Keratinocyte (primary cell): ENCODE measurements at regions not wholly inside any gene's neighbourhood (a gene's known extent, or its start where the extent isn't known, plus 50 kb on each side); places are given as distances from the start of the nearest gene placed in this dataset.

Source experiments
- DNase-seq: peaks from one replicate; pipeline ENCODE4 v3.0.0-alpha.2; 2011; ENCODE audit warnings: low read depth, missing footprints, low spot score
- FAIRE-seq: peaks from 2 replicates; lab custom pipeline; 2011; peaks lifted over from hg19 to GRCh38; lab: Jason Lieb, UNC
- H2AFZ ChIP-seq: 2 replicates; pipeline ENCODE4 v1.6.0; 2012; ENCODE audit warnings: low read length, control low read depth, inconsistent platforms; ENCODE audit not compliant: control insufficient read depth
- H3K27ac ChIP-seq: 2 replicates; pipeline ENCODE4 v1.5.1; 2011; ENCODE audit warnings: low read length; ENCODE audit not compliant: control insufficient read depth, insufficient read depth
- H3K27me3 ChIP-seq: 3 replicates; pipeline ENCODE4 v1.6.0; 2011; ENCODE audit warnings: low read length; ENCODE audit not compliant: control insufficient read depth, insufficient read depth; ENCODE audit errors: extremely low read depth
- H3K36me3 ChIP-seq, 2 experiments: 2 replicates in 1 of 2; 3 replicates in 1 of 2; pipeline ENCODE4 v1.5.1; 2011; ENCODE audit warnings: low read length in 2 of 2, mild to moderate bottlenecking in 1 of 2; ENCODE audit not compliant: control insufficient read depth in 2 of 2, insufficient read depth in 2 of 2; ENCODE audit errors: extremely low read depth in 1 of 2
- H3K4me1 ChIP-seq: 3 replicates; pipeline ENCODE4 v1.5.1; 2011; ENCODE audit warnings: low read length; ENCODE audit not compliant: control insufficient read depth, insufficient read depth; ENCODE audit errors: extremely low read depth
- H3K4me2 ChIP-seq: 3 replicates; pipeline ENCODE4 v1.6.0; 2011; ENCODE audit warnings: low read depth, low read length; ENCODE audit not compliant: control insufficient read depth, insufficient read depth; ENCODE audit errors: extremely low read depth
- H3K4me3 ChIP-seq, 3 experiments: fragments of 200-600 bp in 1 of 3; sonication (generic) in 1 of 3; 2 replicates in 2 of 3; 3 replicates in 1 of 3; pipeline ENCODE4 v1.5.1; 2011 to 2016; ENCODE audit warnings: low read length in 3 of 3, mild to moderate bottlenecking in 3 of 3, control low read depth in 2 of 3, inconsistent platforms in 1 of 3, low read depth in 1 of 3, mixed read lengths in 1 of 3, mixed run types in 1 of 3, moderate library complexity in 1 of 3; ENCODE audit not compliant: control insufficient read depth in 2 of 3, insufficient read depth in 2 of 3; ENCODE audit errors: extremely low read depth in 1 of 3
- H3K79me2 ChIP-seq: 2 replicates; pipeline ENCODE4 v1.6.0; 2012; ENCODE audit warnings: low read length; ENCODE audit not compliant: control insufficient read depth, insufficient read depth
- H3K9ac ChIP-seq: 3 replicates; pipeline ENCODE4 v1.6.0; 2011; ENCODE audit warnings: low read length; ENCODE audit not compliant: control insufficient read depth, insufficient read depth; ENCODE audit errors: extremely low read depth
- H3K9me1 ChIP-seq: 3 replicates; pipeline ENCODE4 v1.6.0; 2011; ENCODE audit warnings: low read length; ENCODE audit not compliant: control insufficient read depth, insufficient read depth; ENCODE audit errors: extremely low read depth
- H3K9me3 ChIP-seq: 2 replicates; pipeline ENCODE4 v1.5.1; 2012; ENCODE audit warnings: low read depth, low read length; ENCODE audit not compliant: control insufficient read depth
- H4K20me1 ChIP-seq: 3 replicates; pipeline ENCODE4 v1.6.0; 2011; ENCODE audit warnings: low read length; ENCODE audit not compliant: control insufficient read depth, insufficient read depth; ENCODE audit errors: extremely low read depth
- EZH2 ChIP-seq: IDR thresholded peaks from one replicate; pipeline ENCODE4 v1.6.1; 2012; ENCODE audit warnings: inconsistent platforms, mild to moderate bottlenecking, low read length, moderate library complexity
- dilution Hi-C: fragments of 300-500 bp; cut with MboI; formaldehyde crosslinking; loops from one replicate; pipeline ENCODE4 v1.7.0; 2020; ENCODE audit warnings: low sequenced_read_pairs; ENCODE audit not compliant: extremely low pct_ligation_motif_present
- TF ChIP-seq, protein P1 (sequence below), 3 experiments: IDR thresholded peaks in 1 of 3; conservative IDR thresholded peaks in 1 of 3; optimal IDR thresholded peaks in 1 of 3; 2 replicates in 2 of 3; 3 replicates in 1 of 3; pipeline versions ENCODE3 to v1.5.1; 2011; ENCODE audit warnings: low read length in 3 of 3, mild to moderate bottlenecking in 3 of 3, moderate library complexity in 2 of 3, control low read depth in 1 of 3, inconsistent platforms in 1 of 3; ENCODE audit not compliant: insufficient read depth in 2 of 3; ENCODE audit errors: extremely low read depth in 1 of 3

GRCh38 chr1:184215274-184215925 lies 163.9 kb downstream of the TSEN15 start:
- Histone ChIP-seq H3K4me3 (no peak overlapping the region), H3K79me2 (no peaks in the 10 kb centered on the region), H2AFZ (no peak overlapping the region), H3K9me1 (no peaks in the 10 kb centered on the region), H3K27ac (no peak overlapping the region), H4K20me1 (no peaks in the 10 kb centered on the region), H3K9ac (no peak overlapping the region), H3K4me1 (peaks cover 3% of the 10 kb centered on the region), H3K27me3 (no peaks in the 10 kb centered on the region), H3K4me2 (no peak overlapping the region), H3K9me3 (no peaks in the 10 kb centered on the region), H3K36me3 (no peaks in the 10 kb centered on the region)
- FAIRE-seq (no peak), DNase-seq (no peak)
- TF ChIP-seq, protein P1, sequence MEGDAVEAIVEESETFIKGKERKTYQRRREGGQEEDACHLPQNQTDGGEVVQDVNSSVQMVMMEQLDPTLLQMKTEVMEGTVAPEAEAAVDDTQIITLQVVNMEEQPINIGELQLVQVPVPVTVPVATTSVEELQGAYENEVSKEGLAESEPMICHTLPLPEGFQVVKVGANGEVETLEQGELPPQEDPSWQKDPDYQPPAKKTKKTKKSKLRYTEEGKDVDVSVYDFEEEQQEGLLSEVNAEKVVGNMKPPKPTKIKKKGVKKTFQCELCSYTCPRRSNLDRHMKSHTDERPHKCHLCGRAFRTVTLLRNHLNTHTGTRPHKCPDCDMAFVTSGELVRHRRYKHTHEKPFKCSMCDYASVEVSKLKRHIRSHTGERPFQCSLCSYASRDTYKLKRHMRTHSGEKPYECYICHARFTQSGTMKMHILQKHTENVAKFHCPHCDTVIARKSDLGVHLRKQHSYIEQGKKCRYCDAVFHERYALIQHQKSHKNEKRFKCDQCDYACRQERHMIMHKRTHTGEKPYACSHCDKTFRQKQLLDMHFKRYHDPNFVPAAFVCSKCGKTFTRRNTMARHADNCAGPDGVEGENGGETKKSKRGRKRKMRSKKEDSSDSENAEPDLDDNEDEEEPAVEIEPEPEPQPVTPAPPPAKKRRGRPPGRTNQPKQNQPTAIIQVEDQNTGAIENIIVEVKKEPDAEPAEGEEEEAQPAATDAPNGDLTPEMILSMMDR (optimal IDR thresholded peaks at IDR 0.05 in 1 of 3, IDR thresholded peaks at IDR 0.05 in 1 of 3, conservative IDR thresholded peaks at IDR 0.05 in 1 of 3; ENCODE audit: extremely low read depth in 1 of 3, insufficient read depth in 2 of 3, low read length in 3 of 3): no peak
- TF ChIP-seq EZH2: no peak
- dilution Hi-C loops: no loop called here

- TF ChIP-seq, protein P1 (optimal IDR thresholded peaks at IDR 0.05 in 1 of 3, IDR thresholded peaks at IDR 0.05 in 1 of 3, conservative IDR thresholded peaks at IDR 0.05 in 1 of 3; ENCODE audit: extremely low read depth in 1 of 3, insufficient read depth in 2 of 3, low read length in 3 of 3): no peak
- no peak for TF ChIP-seq EZH2
- H3K36me3 ChIP-seq: no peaks in the 10 kb centered on the region
- H3K4me2 ChIP-seq: no peak overlapping the region
- DNase-seq: no peak
- H3K9me3 ChIP-seq: no peaks in the 10 kb centered on the region
- no peak overlapping the region for H3K27ac ChIP-seq
- no peak overlapping the region for H2AFZ ChIP-seq
- no peaks in the 10 kb centered on the region for H3K79me2 ChIP-seq
- no peaks in the 10 kb centered on the region for H3K27me3 ChIP-seq
- H3K4me3 ChIP-seq: no peak overlapping the region
- H3K9ac ChIP-seq: no peak overlapping the region
- H3K9me1 ChIP-seq: no peaks in the 10 kb centered on the region
- H3K4me1 ChIP-seq: no peaks in the 10 kb centered on the region
- dilution Hi-C loops: no loop called here
- no peak for FAIRE-seq
- no peaks in the 10 kb centered on the region for H4K20me1 ChIP-seq
Observed at GRCh38 chr1:184218458-184219075, 167.0 kb downstream of the TSEN15 start.
